ENCODE measurements at regions not wholly inside any gene's neighbourhood (a gene's known extent, or its start where the extent isn't known, plus 50 kb on each side); places are given as distances from the start of the nearest gene placed in this dataset.

DNA sequence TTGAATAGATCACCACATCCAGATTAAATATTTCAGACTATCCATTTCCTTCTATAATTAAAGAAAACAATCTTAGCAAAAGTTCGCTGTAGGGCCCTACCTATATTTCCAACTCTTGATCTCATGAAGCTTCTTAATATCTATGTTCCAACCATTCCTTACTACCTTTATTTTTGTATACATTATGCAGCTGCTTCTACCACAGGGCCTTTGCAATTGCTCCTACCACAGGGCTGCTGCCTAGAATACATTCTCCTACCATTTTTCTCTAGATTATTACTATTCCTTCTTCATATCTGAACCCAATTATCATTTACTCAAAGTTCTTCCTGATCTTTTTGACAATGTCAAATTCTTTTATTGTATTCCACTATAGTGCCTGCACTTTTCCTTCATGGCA, 516.6 kb downstream of the RFPL4B start:
- TF ChIP-seq, protein P1, sequence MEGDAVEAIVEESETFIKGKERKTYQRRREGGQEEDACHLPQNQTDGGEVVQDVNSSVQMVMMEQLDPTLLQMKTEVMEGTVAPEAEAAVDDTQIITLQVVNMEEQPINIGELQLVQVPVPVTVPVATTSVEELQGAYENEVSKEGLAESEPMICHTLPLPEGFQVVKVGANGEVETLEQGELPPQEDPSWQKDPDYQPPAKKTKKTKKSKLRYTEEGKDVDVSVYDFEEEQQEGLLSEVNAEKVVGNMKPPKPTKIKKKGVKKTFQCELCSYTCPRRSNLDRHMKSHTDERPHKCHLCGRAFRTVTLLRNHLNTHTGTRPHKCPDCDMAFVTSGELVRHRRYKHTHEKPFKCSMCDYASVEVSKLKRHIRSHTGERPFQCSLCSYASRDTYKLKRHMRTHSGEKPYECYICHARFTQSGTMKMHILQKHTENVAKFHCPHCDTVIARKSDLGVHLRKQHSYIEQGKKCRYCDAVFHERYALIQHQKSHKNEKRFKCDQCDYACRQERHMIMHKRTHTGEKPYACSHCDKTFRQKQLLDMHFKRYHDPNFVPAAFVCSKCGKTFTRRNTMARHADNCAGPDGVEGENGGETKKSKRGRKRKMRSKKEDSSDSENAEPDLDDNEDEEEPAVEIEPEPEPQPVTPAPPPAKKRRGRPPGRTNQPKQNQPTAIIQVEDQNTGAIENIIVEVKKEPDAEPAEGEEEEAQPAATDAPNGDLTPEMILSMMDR (IDR thresholded peaks at IDR 0.05), result no peak
- TF ChIP-seq POLR2A (IDR thresholded peaks at IDR 0.05) (no peak), POLR2AphosphoS5 (IDR thresholded peaks at IDR 0.05) (no peak)
